ENCODE measurements at regions not wholly inside any gene's neighbourhood (a gene's known extent, or its start where the extent isn't known, plus 50 kb on each side); places are given as distances from the start of the nearest gene placed in this dataset.

DNA sequence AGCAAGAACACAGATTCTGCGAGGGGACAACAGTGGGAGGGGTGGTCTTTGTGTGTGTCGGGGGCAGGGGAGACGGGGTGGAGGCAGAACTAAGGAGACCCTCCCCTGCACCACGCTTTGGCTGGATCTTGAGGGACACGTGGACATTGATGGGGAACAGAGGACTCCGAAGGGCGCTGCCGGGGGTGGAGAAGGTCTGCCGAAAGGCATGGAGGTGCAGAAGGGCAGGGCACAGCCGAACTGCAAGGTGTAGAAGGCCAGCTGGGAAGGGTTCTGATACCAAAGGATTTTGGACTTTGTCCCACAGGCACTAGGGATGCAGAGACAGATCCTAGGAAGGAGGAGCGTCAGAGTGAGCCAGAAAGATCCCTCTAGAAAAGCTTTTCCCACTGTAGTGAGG is 107.7 kb upstream of the SYT13 start:
- TF ChIP-seq, protein P1, sequence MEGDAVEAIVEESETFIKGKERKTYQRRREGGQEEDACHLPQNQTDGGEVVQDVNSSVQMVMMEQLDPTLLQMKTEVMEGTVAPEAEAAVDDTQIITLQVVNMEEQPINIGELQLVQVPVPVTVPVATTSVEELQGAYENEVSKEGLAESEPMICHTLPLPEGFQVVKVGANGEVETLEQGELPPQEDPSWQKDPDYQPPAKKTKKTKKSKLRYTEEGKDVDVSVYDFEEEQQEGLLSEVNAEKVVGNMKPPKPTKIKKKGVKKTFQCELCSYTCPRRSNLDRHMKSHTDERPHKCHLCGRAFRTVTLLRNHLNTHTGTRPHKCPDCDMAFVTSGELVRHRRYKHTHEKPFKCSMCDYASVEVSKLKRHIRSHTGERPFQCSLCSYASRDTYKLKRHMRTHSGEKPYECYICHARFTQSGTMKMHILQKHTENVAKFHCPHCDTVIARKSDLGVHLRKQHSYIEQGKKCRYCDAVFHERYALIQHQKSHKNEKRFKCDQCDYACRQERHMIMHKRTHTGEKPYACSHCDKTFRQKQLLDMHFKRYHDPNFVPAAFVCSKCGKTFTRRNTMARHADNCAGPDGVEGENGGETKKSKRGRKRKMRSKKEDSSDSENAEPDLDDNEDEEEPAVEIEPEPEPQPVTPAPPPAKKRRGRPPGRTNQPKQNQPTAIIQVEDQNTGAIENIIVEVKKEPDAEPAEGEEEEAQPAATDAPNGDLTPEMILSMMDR (IDR thresholded peaks at IDR 0.05): no peak
- TF ChIP-seq EZH2 (IDR thresholded peaks at IDR 0.05) (no peak), EZH2phosphoT487 (IDR thresholded peaks at IDR 0.05) (no peak)

Measured in neural progenitor cell (in vitro differentiated cells).